Hematopoietic multipotent progenitor cell treated with erythropoietin and hydrocortisone succinate and interleukin-3 and kit ligand, for 15 days (in vitro differentiated cells): ENCODE measurements at regions not wholly inside any gene's neighbourhood (a gene's known extent, or its start where the extent isn't known, plus 50 kb on each side); places are given as distances from the start of the nearest gene placed in this dataset.
"Not testable (repeated sequence)": the region's sequence is repeated elsewhere in the genome, so short reads cannot be mapped to it uniquely, and the experiment has no call there.

Source experiments
- DNase-seq: peaks from one replicate; pipeline ENCODE4 v3.0.0-alpha.2; 2015; ENCODE audit warnings: low spot score

DNA sequence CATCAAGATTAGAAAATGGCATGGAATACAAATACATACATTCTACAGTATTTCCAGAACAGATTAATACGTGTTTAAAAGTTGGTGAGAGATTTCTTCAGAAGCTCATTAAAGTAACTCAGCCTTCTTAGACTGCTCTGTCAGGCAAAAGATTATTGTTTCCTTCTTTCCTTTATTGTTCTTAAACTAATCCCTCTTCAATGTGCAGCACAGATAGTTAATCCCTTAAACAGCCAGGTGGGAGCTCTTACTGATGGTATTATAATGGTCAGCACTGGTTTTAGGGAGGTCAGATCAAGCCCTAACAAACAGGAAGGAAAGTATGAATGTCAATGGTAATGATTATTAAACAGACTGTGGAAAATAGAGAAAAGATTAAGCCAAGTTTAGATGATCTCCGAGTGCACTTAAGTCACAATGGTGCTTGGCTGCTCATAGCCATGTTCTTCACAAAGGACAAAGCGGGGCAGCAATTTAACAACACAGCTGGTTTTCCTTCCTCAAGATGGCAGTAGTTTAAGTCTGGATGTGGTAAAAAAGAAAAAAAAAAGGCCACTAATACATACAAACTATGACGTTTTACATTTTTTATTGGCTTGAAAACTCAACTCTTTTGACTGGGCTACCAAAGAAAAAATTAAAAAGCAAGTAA is 992.6 kb downstream of the PCDH9 start:
- DNase-seq, result no peak

- DNase-seq, result no peak
Measured at GRCh38 chr13:66234159-66234558, 996.0 kb downstream of the PCDH9 start.

DNA sequence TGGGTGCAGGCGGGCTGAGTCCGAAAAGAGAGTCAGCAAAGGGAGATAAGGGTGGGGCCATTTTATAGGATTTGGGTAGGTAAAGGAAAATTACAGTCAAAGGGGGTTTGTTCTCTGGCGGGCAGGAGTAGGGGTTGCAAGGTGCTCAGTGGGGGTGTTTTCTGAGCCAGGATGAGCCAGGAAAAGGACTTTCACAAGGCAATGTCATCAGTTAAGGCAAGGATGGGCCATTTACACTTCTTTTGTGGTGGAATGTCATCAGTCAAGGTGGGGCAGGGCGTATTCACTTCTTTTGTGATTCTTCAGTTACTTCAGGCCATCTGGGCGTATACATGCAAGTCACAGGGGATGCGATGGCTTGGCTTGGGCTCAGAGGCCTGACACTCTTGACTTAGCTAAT is 998.2 kb downstream of the PCDH9 start:
- DNase-seq, result not testable (repeated sequence)

DNA sequence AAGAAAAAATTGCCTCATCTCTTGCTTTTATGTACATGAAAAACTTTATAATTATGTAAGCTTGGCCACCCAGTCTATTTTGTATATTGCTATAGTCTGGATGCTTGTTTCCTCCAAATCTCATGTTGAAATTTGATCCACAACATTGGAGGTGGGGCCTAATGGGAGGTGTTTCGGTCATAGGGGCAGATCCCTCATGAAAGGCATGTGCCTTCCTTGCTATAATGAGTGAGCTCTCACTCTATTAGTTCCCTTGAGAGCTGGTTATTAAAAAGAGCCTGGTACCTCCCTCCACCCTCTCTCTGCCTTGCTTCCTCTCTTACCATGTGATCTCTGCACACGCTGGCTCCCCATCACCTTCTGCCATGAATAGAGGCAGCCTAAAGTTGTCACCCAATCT is 1005.1 kb downstream of the PCDH9 start:
- no peak for DNase-seq

GRCh38 chr13:66224663-66225062 is 1005.5 kb downstream of the PCDH9 start:
- DNase-seq, result no peak

GRCh38 chr13:66222926-66223325 is 1007.2 kb downstream of the PCDH9 start:
- DNase-seq, result no peak

DNA sequence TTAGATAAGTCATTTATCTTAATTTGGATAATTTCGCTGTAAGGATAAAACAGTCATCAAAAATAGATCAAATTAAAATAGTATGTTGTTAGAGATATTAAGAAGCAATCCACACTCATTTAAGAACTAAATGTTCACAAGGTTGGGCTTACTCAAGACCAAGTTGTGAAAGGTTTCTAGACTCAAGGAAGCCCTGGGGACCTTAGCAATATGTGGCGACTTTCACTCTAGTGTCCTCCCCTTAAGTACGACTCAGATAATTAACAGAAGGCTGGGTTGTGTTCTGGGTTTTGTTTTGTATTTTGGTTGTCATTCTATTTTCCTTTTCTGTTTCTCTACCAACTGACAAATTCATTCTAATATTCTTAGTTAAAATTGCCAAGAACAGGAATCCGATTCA is 1008.0 kb downstream of the PCDH9 start:
- DNase-seq, result no peak

GRCh38 chr13:66219506-66219905 is 1010.6 kb downstream of the PCDH9 start:
- no peak for DNase-seq

DNA sequence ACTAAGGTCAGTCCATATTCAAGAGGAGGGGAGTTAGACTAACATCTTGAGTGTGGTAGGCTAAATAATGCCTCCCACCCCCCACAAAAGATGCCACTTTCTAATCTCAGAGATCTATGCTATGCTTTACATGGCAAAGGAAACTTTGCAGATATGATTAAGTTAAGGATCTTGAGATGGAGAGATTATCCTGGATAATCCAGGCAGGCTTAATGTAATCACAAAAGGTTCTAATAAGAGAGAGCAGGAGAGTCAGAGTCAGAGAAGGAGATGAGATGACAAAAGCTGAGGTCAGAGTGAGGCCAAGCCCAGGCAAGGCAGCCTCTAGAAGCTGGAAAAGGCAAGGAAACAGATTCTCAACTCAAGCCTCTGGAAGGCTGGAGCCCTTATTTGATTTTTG is 1011.6 kb downstream of the PCDH9 start:
- no peak for DNase-seq

GRCh38 chr13:66216728-66217127 is 1013.4 kb downstream of the PCDH9 start:
- DNase-seq, result no peak

DNA sequence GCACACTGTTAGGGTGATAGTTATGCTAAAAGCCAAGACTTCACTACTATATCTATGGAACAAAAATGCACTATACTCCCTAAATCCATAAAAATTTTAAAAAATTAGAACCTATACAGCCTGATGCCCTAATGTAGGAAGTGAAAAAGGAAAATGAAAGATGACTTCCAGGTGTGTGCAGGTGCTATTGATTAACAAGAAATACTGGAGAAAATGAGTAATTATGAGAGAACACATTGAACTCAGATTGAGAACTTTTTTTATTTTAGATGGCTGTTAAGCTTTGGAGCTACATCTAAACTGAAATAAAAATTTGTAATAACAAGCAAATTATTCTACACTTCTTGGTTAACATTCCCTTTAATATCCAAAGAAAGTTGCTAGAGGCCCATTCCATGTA is 1015.7 kb downstream of the PCDH9 start:
- DNase-seq, result no peak

GRCh38 chr13:66212511-66212910 is 1017.6 kb downstream of the PCDH9 start:
- no peak for DNase-seq

- DNase-seq, result no peak
Measured at GRCh38 chr13:66210677-66211076, 1019.5 kb downstream of the PCDH9 start.

DNA sequence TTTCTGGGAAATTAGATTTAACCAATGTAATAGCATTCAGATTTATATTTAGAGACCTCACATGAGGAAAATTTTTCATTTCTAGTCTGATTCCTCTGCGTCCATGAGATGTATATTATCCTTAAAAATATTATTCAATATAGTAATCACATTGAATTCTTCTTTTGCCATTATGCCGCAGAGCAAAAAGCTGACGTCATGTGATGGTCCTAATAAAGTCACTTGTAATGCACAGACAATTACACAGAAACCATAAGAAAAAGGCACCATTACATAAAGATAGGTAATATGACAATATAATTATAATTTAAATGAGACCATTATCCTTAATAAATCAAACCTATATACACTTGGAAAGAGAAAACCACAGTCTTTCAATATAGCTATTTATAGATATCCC is 1021.5 kb downstream of the PCDH9 start:
- no peak for DNase-seq

- no peak for DNase-seq
Measured at GRCh38 chr13:66207610-66208009, 1022.5 kb downstream of the PCDH9 start.

DNA sequence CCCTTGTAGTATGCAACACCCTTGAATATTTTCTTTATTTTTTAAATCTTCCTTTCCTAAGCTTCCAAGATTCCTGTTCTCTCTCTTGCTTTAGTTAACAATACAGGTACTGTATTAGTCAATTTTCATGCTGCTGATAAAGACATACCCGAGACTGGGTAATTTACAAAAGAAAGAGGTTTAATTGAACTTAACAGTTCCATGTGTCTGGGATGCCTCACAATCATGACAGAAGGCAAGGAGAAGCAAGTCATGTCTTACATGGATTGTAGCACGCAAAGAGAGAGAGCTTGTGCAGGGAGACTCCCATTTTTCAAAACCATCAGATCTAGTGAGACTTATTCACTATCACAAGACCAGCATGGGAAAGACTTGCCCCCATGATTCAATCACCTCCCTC is 1024.3 kb downstream of the PCDH9 start:
- DNase-seq, result no peak

DNA sequence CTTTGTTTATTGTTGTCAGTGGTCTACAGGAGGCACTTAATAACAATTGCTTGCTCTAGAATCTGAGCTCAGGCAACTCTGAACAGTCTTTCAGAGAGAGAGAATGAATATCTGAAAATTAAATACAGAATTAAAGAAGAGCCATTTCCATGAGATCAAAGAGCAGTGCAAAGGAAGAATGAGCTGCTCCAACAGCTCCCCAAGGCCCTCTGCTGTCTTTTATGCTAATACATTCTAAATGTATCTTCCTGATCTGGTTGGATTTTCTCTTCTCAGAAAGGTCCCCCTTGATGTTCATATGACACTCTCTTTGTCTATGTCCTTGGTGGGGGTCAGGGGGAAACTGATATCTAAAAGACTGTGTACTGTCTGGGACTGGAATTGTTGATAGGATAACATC is 1029.6 kb downstream of the PCDH9 start:
- DNase-seq, result no peak

DNA sequence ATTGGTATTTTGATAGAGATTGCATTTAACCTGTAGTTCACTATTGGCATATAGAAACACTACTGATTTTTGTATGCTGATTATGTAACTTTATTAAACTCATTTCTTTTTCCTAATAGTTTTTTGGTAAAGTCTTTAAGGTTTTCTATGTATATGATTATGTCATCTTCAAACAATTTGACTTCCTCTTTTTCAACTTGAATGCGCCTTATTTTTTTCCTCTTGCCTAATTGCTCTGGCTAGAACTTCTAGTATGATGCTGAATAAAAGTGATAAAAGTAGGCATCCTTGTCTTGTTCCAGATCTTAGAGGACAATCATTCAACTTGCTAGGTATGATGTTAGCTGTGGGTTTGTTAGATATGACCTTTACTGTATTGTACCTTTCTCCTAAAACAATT is 1034.9 kb downstream of the PCDH9 start:
- no peak for DNase-seq

GRCh38 chr13:66189986-66190385 is 1040.2 kb downstream of the PCDH9 start:
- no peak for DNase-seq

DNA sequence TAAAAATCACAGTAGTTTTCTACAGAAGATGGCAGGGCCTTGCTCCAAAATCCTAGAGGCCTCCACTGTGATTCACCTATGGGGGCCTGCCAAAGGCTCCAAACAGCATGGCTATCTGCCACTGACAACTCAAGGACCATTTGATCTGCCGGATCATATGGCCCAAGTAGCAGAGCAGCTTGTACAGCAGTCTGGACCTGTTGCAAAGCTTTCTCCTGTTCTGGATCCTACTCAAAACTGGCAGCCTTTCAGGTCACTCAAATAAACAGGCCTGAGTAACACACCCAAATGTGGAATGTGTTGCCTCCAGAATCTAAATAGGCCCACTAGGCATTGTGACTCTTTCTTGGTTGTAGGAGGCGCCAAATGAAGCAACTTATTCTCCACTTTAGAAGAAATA is 1049.3 kb downstream of the PCDH9 start:
- DNase-seq, result no peak

GRCh38 chr13:66171920-66172319 is 1058.2 kb downstream of the PCDH9 start:
- DNase-seq, result no peak

DNA sequence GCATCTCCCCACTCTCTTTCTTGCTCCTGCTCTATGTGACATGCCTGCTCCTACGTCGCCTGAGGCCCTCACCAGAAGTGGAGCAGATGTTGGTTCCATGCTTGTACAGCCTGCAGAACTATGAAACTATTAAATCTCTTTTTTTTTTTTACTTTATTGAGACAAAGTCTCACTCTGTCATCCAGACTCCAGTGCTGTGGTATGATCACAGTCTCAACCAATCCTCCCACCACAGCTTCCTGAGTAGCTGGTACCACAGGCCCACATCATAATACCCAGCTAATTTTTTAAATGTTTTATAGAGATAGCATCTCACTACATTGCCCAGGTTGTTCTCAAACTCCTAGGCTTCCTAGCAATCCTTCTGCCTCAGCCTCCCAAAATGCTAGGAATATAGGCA is 1067.7 kb downstream of the PCDH9 start:
- no peak for DNase-seq

DNA sequence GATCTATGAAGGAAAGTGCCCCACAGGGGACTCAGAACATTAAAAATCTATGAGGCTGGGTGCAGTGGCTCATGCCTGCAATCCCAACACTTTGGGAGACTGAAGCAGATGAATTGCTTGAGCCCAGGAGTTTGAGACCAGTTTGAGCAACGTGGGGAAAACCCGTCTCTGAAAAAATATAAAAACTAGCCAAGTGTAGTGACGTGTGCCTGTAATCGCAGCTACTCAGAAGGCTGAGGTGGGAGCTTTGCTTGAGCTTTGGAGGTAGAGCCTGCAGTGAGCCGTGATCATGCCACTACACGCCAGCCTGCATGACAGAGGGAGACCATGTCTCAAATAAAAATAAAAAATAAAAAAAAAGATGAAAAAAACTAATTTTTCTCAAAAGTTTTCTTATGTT is 1070.6 kb downstream of the PCDH9 start:
- DNase-seq, result no peak

DNA sequence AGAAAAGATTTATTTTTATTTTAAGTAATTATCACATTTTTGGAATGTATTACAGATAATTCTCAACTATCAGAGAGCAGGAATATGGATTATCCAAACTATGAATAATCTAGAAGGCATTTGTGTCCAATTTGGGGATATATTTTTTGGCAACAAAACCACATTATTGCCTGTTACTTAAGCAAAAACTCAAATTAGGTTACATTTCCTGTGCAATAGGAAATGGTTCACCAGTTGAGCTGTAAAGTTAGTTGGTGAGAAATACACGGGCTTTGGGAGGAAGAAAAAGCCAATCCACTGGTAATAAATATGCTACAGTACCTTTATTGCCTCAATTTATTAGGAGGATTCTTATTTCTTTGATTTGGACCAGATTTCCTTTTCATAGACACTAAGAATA is 1075.2 kb downstream of the PCDH9 start:
- DNase-seq, result no peak

DNA sequence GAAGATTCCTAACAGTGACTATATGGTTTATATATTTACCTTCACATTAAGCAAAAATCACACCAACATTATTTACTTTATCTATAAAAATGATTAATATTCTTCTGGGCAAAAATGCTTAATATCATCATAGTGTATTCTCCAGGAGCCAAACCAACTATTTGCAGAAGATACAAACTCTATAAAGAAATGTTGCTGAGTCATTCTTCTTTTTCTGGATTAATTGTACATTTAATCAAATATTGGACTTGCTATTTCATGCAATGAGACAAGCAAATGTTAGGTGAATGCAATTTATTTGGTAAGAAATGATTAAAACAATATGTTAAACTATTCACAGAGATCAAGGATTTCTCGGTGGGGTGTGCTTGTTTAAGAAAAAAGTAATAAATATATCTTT is 1075.8 kb downstream of the PCDH9 start:
- DNase-seq, result no peak
